Smooth muscle cell (in vitro differentiated cells): ENCODE measurements at regions not wholly inside any gene's neighbourhood (a gene's known extent, or its start where the extent isn't known, plus 50 kb on each side); places are given as distances from the start of the nearest gene placed in this dataset.
A peak's percentile ranks its signal among the peaks of the same experiment; 100 is the strongest.

Experiments
- DNase-seq: peaks from one replicate; lab custom pipeline; 2025; ENCODE audit not compliant: unreplicated experiment; lab: John Stamatoyannopoulos, UW
- H2AFZ ChIP-seq: fragments of 200-600 bp; sonication (generic); 2 replicates; pipeline ENCODE4 v1.6.0; 2016; ENCODE audit warnings: antibody characterized with exemption, low read depth, mild to moderate bottlenecking
- H3F3A ChIP-seq: fragments of 200-600 bp; sonication (generic); 2 replicates; pipeline ENCODE4 v1.6.0; 2017; ENCODE audit warnings: antibody characterized with exemption, low read depth
- H3K27ac ChIP-seq: fragments of 200-600 bp; sonication (generic); 2 replicates; pipeline ENCODE4 v1.5.1; 2016; ENCODE audit warnings: low read depth, mild to moderate bottlenecking
- H3K27me3 ChIP-seq: fragments of 200-600 bp; sonication (generic); 2 replicates; pipeline ENCODE4 v1.6.1; 2016; ENCODE audit warnings: low read depth, mild to moderate bottlenecking
- H3K36me3 ChIP-seq: fragments of 200-600 bp; sonication (generic); 2 replicates; pipeline ENCODE4 v1.5.1; 2016; ENCODE audit warnings: low read depth
- H3K4me1 ChIP-seq: fragments of 200-600 bp; sonication (generic); 2 replicates; pipeline ENCODE4 v1.5.1; 2016; ENCODE audit warnings: low read depth
- H3K4me2 ChIP-seq: fragments of 200-600 bp; sonication (generic); 2 replicates; pipeline ENCODE4 v1.6.0; 2016; ENCODE audit warnings: mild to moderate bottlenecking
- H3K4me3 ChIP-seq: fragments of 200-600 bp; sonication (generic); 2 replicates; pipeline ENCODE4 v1.5.1; 2016; ENCODE audit warnings: mild to moderate bottlenecking
- H3K79me2 ChIP-seq: fragments of 200-600 bp; sonication (generic); 2 replicates; pipeline ENCODE4 v1.6.0; 2016; ENCODE audit warnings: low read depth, mild to moderate bottlenecking
- H3K9ac ChIP-seq: fragments of 200-600 bp; sonication (generic); 2 replicates; pipeline ENCODE4 v1.6.0; 2016; ENCODE audit warnings: low read depth
- H3K9me3 ChIP-seq: fragments of 200-600 bp; sonication (generic); replicated peaks from 2 replicates; pipeline ENCODE4 v1.5.1; 2016; ENCODE audit warnings: low read depth
- H4K20me1 ChIP-seq: fragments of 200-600 bp; sonication (generic); 2 replicates; pipeline ENCODE4 v1.6.0; 2016; ENCODE audit warnings: low read depth
- CTCF ChIP-seq: fragments of 200-600 bp; sonication (generic); IDR thresholded peaks from 2 replicates; pipeline ENCODE4 v1.5.1; 2017; ENCODE audit warnings: borderline replicate concordance, mild to moderate bottlenecking, antibody characterized with exemption; ENCODE audit not compliant: insufficient read depth, poor library complexity, severe bottlenecking
- WGBS: methylation state at CpG from one replicate; pipeline ENCODE4 v1.1.7; 2016; ENCODE audit warnings: low lambda C conversion rate; 5-methylcytosine and 5-hydroxymethylcytosine counted together

GRCh38 chr6:148164645-148165044 is 178.0 kb upstream of the SASH1 start:
- Histone ChIP-seq H2AFZ (no peak overlapping the region), H3K4me2 (no peak overlapping the region), H3K27ac (no peak overlapping the region), H4K20me1 (no peaks in the 10 kb centered on the region), H3K9ac (no peak overlapping the region), H3K4me3 (no peak overlapping the region), H3K4me1 (no peaks in the 10 kb centered on the region), H3K36me3 (no peaks in the 10 kb centered on the region), H3K9me3 (no peaks in the 10 kb centered on the region), H3K79me2 (no peaks in the 10 kb centered on the region), H3F3A (no peaks in the 10 kb centered on the region), H3K27me3 (no peaks in the 10 kb centered on the region)
- TF ChIP-seq CTCF = no peak
- DNase-seq = no peak
- WGBS = 11% methylated on average over 4 of the region's 4 CpGs

- Histone ChIP-seq H3K27me3 (no peaks in the 10 kb centered on the region), H4K20me1 (no peaks in the 10 kb centered on the region), H3K4me3 (no peak overlapping the region), H3K4me1 (no peaks in the 10 kb centered on the region), H3F3A (no peaks in the 10 kb centered on the region), H3K9me3 (no peaks in the 10 kb centered on the region), H3K79me2 (no peaks in the 10 kb centered on the region), H2AFZ (no peak overlapping the region), H3K9ac (no peak overlapping the region), H3K4me2 (no peak overlapping the region), H3K36me3 (no peaks in the 10 kb centered on the region), H3K27ac (no peak overlapping the region)
- 33% methylated on average over 6 of the region's 6 CpGs for WGBS
- TF ChIP-seq CTCF = peak; percentile 76
- no peak for DNase-seq
Measured at GRCh38 chr6:148166339-148166968, 176.2 kb upstream of the SASH1 start.

GRCh38 chr6:148169706-148170105 is 172.9 kb upstream of the SASH1 start:
- Histone ChIP-seq H3K4me1 (no peaks in the 10 kb centered on the region), H4K20me1 (no peaks in the 10 kb centered on the region), H3F3A (no peaks in the 10 kb centered on the region), H3K4me3 (no peak overlapping the region), H3K27ac (no peak overlapping the region), H3K36me3 (no peaks in the 10 kb centered on the region), H3K79me2 (no peaks in the 10 kb centered on the region), H2AFZ (no peak overlapping the region), H3K27me3 (no peaks in the 10 kb centered on the region), H3K9ac (no peak overlapping the region), H3K9me3 (no peaks in the 10 kb centered on the region), H3K4me2 (no peak overlapping the region)
- DNase-seq = no peak
- TF ChIP-seq CTCF = no peak
- 87% methylated on average over 8 of the region's 8 CpGs for WGBS

- WGBS = 100% methylated on average over 1 of the region's 1 CpG
- H3K79me2 ChIP-seq = no peaks in the 10 kb centered on the region
- no peaks in the 10 kb centered on the region for H3K36me3 ChIP-seq
- no peak for DNase-seq
- no peaks in the 10 kb centered on the region for H3K27me3 ChIP-seq
- H3K4me2 ChIP-seq = no peak overlapping the region
- no peaks in the 10 kb centered on the region for H3F3A ChIP-seq
- H4K20me1 ChIP-seq = no peaks in the 10 kb centered on the region
- no peak overlapping the region for H2AFZ ChIP-seq
- H3K27ac ChIP-seq = no peak overlapping the region
- TF ChIP-seq CTCF = no peak
- H3K9me3 ChIP-seq = no peaks in the 10 kb centered on the region
- H3K4me3 ChIP-seq = no peak overlapping the region
- H3K9ac ChIP-seq = no peak overlapping the region
- no peaks in the 10 kb centered on the region for H3K4me1 ChIP-seq
Measured at GRCh38 chr6:148170286-148170685, 172.4 kb upstream of the SASH1 start.
